HG02973 (cell line): ENCODE measurements at regions not wholly inside any gene's neighbourhood (a gene's known extent, or its start where the extent isn't known, plus 50 kb on each side); places are given as distances from the start of the nearest gene placed in this dataset.
"Not testable (repeated sequence)": the region's sequence is repeated elsewhere in the genome, so short reads cannot be mapped to it uniquely, and the experiment has no call there.

Experiments
- ATAC-seq: cut with Tn5 transposase; IDR thresholded peaks from one replicate; pipeline ENCODE4 v1.9.1; 2021; ENCODE audit warnings: moderate library complexity; ENCODE audit not compliant: unreplicated experiment

- peak; percentile 67 for ATAC-seq
Measured at GRCh38 chr1:104018922-104019674, 269.4 kb downstream of the AMY1C start.

- ATAC-seq, result no peak
Measured at GRCh38 chr1:104019675-104020049, 270.0 kb downstream of the AMY1C start.

GRCh38 chr1:104028416-104029035 lies 278.8 kb downstream of the AMY1C start:
- ATAC-seq, result no peak

GRCh38 chr1:104029456-104029970 lies 279.8 kb downstream of the AMY1C start:
- ATAC-seq, result no peak

- no peak for ATAC-seq
Measured at GRCh38 chr1:104056786-104057185, 307.1 kb downstream of the AMY1C start.

GRCh38 chr1:104057219-104057898 lies 307.7 kb downstream of the AMY1C start:
- not testable (repeated sequence) for ATAC-seq

GRCh38 chr1:104061637-104062036 lies 311.9 kb downstream of the AMY1C start:
- ATAC-seq, result not testable (repeated sequence)

GRCh38 chr1:104064399-104064798 lies 314.7 kb downstream of the AMY1C start:
- no peak for ATAC-seq

- ATAC-seq, result no peak
Measured at GRCh38 chr1:104072915-104073371, 323.2 kb downstream of the AMY1C start.

GRCh38 chr1:104073463-104073902 lies 323.8 kb downstream of the AMY1C start:
- no peak for ATAC-seq

- peak; percentile 53 for ATAC-seq
Measured at GRCh38 chr1:104082221-104082620, 332.5 kb downstream of the AMY1C start.

- no peak for ATAC-seq
Measured at GRCh38 chr1:104084380-104084779, 334.7 kb downstream of the AMY1C start.

GRCh38 chr1:104092698-104093097 lies 343.0 kb downstream of the AMY1C start:
- ATAC-seq, result no peak

GRCh38 chr1:104098837-104099236 lies 349.1 kb downstream of the AMY1C start:
- ATAC-seq, result no peak

- ATAC-seq, result no peak
Measured at GRCh38 chr1:104100115-104100514, 350.4 kb downstream of the AMY1C start.

GRCh38 chr1:104105465-104105864 lies 355.8 kb downstream of the AMY1C start:
- ATAC-seq, result no peak

GRCh38 chr1:104120525-104120924 lies 370.8 kb downstream of the AMY1C start:
- no peak for ATAC-seq

- ATAC-seq, result no peak
Measured at GRCh38 chr1:104121271-104121670, 371.6 kb downstream of the AMY1C start.

GRCh38 chr1:104125266-104125665 lies 375.6 kb downstream of the AMY1C start:
- ATAC-seq, result no peak

GRCh38 chr1:104125970-104126369 lies 376.3 kb downstream of the AMY1C start:
- no peak for ATAC-seq

- ATAC-seq, result peak; percentile 74
Measured at GRCh38 chr1:104132382-104132973, 382.8 kb downstream of the AMY1C start.
